Activated T-helper 1 cell treated with Interleukin-2 at 50 U/mL for 16 hours (primary cell): ENCODE measurements at regions not wholly inside any gene's neighbourhood (a gene's known extent, or its start where the extent isn't known, plus 50 kb on each side); places are given as distances from the start of the nearest gene placed in this dataset.

Experiments used
- DNase-seq: peaks from one replicate; pipeline ENCODE4 v3.0.0-alpha.2; 2020; ENCODE audit warnings: low read depth

- no peak for DNase-seq
Observed at GRCh38 chr7:41793556-41793955, 90.7 kb upstream of the INHBA start.

GRCh38 chr7:41792120-41792519, 89.2 kb upstream of the INHBA start:
- no peak for DNase-seq

GRCh38 chr7:41788556-41788955, 85.7 kb upstream of the INHBA start:
- DNase-seq = no peak

DNA sequence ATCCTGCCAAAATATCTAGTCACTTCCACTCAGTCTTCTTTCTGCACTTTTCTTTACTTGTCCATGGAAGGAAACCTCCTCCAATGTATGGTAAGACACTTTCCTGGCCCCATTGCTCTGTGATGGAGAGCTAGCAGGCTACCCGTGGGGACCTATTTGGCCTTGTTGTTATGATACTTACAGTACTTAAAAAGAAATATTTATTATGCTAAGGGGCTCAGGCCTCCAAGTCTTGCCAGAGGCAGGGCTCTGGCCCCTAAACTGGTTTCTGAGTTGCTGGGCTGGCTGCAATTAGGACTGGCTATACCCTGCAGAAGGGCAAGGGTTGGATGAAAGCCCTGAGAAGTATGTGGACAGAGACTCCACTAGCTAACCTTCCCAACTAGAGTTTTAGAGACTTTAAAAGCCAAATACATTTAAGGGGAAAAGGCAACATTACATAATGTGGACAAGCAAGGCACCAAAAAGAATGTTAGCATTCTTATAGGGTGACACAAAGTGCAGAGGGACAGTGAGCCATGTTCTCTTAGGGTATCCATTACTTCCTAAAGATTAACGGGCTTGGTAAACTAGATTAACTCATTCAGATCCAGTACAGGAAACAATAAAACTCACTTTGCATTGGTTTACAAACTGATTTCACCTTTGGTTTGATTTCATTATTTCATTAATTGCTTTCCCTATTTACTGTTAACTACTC, 84.9 kb upstream of the INHBA start:
- no peak for DNase-seq

GRCh38 chr7:41786944-41787343, 84.1 kb upstream of the INHBA start:
- no peak for DNase-seq

GRCh38 chr7:41786404-41786803, 83.5 kb upstream of the INHBA start:
- DNase-seq = no peak

GRCh38 chr7:41785840-41786239, 83.0 kb upstream of the INHBA start:
- DNase-seq = no peak

- no peak for DNase-seq
Observed at GRCh38 chr7:41785265-41785664, 82.4 kb upstream of the INHBA start.

DNA sequence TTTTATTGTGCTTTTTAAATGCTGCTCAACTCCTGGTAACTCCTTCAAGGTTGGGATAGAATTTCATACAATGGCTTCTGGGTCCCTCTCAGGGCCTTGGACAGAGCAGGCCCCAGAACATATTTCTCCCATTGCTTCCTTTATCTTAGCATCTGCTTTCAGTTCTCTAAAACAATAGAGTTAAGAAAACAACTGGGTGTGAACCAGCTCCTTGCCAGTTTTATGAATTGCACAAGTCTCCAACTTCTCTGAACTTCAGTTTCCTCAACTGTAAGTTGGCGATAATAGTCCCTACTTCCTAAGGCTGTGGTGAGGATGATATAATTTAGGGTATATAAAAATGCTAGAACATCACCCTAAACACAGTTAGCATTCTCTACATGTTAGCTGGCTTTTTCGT, 77.0 kb upstream of the INHBA start:
- DNase-seq = no peak

DNA sequence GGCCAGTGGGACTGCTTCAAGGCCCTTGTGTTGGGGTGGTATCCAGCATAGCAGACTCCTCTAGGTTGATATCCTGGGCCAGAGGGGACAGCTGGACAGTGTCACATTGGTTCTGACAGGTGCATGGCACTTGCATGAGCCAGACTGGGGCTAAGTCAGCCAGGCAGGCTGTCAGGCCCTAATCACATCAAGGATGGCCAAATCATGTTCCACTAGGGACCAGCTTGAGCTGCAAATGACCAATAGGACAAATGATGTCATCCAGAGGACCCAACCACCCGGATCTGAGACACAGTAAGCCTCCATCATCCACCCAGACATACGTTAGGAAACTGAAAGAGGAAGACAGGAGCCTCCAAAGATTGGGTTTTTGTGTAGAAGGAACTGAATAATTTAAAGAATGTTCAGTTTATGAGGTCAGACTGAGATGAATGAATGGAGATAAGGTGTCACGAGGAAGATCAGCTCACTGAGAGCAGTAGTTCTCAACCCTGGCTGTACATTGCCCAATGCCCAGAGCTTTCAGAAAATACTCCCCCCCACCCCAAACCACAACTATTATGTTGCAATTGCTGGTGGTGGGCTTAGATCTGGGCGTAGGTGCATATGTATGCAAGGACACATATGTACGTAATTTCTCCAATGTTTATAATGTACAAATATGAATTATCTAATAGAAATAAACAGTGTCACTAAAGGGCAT, 75.2 kb upstream of the INHBA start:
- DNase-seq = no peak

DNA sequence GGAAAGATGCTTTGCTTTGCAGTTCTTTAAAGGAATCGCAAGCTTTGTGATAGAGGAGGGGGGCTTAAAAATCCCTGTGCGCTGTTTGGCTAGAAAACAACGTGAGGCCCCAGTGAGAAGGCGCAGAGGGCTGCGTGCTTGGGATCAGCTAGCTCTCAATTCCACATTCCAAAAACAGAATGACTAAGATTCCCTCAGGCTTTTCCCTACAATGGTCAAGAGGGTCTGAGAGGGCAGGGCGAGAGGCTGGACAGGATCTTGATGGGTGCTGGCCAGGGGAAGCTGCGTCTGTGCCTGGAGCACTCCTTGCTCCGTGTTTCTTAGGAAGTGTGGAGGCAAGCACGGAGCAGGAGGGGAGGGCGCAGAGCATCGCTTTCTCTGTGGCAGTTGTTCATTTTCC, 72.1 kb upstream of the INHBA start:
- DNase-seq = no peak

GRCh38 chr7:41773756-41774155, 70.9 kb upstream of the INHBA start:
- DNase-seq = no peak

DNA sequence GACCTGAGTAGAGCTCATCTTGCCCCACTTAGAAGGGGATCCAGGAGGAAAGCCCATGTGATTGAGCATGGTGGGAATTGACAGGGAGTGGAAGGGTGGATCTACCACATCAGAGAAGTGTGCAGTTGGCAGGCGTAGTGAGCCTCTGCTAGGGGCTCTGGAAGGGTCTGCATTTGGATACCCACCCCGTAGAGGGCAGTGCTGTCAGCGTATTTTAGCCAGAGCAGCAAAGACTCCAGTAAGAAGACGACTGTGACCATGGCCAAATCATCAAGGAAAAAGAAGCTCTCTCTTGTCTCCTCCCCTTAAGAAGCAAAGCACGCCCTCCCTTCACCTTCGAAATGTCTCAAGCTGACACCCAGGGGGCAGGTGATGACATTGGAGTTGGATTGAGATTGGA, 68.8 kb upstream of the INHBA start:
- no peak for DNase-seq

- no peak for DNase-seq
Observed at GRCh38 chr7:41769162-41769561, 66.3 kb upstream of the INHBA start.

DNA sequence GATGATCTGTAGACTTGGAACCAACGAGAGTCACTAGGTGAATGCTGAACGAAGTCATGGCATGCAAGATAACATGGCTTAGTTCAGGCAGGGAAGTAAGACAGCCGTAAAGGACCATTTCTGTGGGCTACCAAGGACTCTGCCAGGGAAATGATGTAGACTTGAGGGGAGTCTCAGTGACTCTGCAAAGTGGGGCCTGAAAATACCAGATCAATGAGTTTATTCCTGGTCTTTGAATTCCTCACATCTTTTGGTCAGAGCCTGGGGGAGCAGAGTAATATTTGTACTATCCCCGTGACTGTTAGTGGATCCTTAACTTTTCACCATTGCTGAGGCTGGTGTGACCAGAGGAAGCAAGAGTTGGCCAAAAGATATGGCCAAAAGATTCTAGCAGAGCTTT, 60.7 kb upstream of the INHBA start:
- DNase-seq = no peak

DNA sequence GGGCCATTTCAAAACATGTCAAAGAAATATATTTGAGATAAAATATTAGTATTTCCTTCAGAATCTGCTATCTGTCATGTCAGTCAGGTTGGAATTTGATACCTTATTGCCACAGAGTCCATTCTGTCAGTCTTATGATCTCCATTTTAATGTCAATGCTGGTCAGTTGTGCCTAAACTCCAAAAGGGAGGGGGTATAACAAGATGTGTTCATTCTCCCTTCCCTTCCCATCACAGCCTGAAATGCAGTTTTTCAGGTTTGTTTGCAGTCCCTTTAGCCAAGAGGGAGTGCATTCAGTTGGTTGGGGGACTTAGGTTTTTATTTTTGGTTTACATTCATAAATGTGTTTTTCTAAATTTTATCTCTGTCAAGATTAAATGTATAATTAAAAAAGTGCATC, 59.8 kb upstream of the INHBA start:
- DNase-seq = no peak

DNA sequence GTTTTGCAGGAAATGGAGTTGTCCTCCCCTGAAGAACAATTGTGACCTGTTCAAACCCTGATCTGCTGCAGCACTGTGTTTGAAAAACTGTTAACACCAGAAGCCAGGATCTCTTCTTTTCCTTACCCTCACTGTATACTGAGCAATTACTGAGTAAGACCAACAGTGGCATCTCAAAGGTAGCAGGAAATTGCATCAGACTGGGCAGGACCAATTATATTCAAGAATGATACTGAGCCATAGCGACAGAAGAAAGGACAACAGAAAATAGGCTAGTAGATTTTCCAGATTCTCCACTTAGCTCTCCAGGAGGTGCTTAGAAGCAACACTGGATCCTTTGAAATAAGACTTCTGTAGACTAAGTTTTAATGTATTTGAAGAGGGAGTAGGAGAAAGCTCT, 57.4 kb upstream of the INHBA start:
- no peak for DNase-seq

GRCh38 chr7:41758321-41758720, 55.4 kb upstream of the INHBA start:
- no peak for DNase-seq

DNA sequence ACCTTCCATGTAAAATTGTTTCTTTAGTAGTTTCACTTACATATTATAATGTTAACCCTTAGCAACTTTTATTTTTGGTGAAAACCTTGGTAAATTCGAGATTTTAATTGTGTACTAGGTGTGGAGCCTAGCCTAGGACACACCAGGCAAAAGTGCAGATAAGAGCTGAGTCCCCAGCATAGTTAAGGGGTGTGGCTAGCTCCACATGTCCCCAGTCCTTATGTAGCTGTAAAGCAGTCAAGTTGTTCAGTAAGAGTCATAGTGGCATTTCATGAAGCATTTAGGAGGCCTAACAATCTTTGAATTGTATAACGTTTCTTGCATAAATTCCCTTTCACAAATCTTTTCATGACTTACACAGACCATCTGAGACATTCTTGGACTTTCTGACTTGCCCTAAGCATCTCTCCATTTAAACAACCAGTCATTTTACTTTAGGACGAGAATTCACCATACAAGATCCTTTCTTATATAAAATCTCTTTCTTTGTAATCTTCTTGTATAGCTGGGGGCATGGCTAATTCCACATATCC, 53.8 kb upstream of the INHBA start:
- no peak for DNase-seq

DNA sequence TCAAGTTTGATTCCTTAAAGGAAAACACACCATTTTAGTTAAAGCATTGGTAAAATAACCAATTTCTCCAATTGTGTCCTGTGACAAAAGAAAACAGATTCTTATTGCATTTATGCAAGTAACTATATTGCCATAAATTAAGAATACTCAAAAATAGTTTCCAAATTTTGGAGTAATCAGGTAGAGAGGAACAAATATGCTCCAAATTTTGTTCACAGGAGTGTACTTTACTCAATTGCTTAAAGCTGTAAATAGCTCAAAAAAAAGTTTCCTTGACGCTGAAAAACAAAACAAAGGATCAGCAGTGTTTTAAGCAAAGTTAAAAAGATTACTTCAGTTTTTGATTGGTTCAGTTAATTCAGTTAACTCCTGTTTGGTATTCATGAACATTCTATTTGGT, 52.2 kb upstream of the INHBA start:
- no peak for DNase-seq

GRCh38 chr7:41754046-41754445, 51.2 kb upstream of the INHBA start:
- no peak for DNase-seq
